SK-N-SH (cell line): ENCODE measurements at regions not wholly inside any gene's neighbourhood (a gene's known extent, or its start where the extent isn't known, plus 50 kb on each side); places are given as distances from the start of the nearest gene placed in this dataset.

Experiments
- EP300 ChIP-seq, 2 experiments: IDR thresholded peaks; 2 replicates each; pipeline versions ENCODE4 v1.4.0 to v1.6.1; 2012; ENCODE audit warnings: borderline replicate concordance in 1 of 2, low read depth in 1 of 2, low read length in 1 of 2
- FOXM1 ChIP-seq: IDR thresholded peaks from 2 replicates; pipeline ENCODE4 v1.4.0; 2012; ENCODE audit warnings: low read depth, mild to moderate bottlenecking
- SMC3 ChIP-seq: IDR thresholded peaks from 2 replicates; pipeline ENCODE4 v1.6.1; 2012; ENCODE audit warnings: low read depth, low read length, improper control_type of control experiment
- TAF1 ChIP-seq: IDR thresholded peaks from 2 replicates; pipeline ENCODE4 v1.6.1; 2012; ENCODE audit warnings: low read depth, mild to moderate bottlenecking, low read length, moderate library complexity, borderline replicate concordance
- USF2 ChIP-seq: fragments of 150-350 bp; IDR thresholded peaks from 2 replicates; pipeline ENCODE4 v1.6.1; 2017; ENCODE audit warnings: antibody characterized with exemption, low read length, low read depth, borderline replicate concordance
- TF ChIP-seq, protein P1 (sequence below): fragments of 200-600 bp; sonication (generic); IDR thresholded peaks from 2 replicates; pipeline ENCODE4 v1.6.1; 2017; ENCODE audit warnings: antibody characterized with exemption, mild to moderate bottlenecking, moderate library complexity
- TF ChIP-seq, protein P2 (sequence below): IDR thresholded peaks from 2 replicates; pipeline ENCODE4 v1.4.0; 2012; ENCODE audit warnings: low read depth
- TF ChIP-seq, protein P3 (sequence below): IDR thresholded peaks from 2 replicates; pipeline ENCODE4 v1.6.1; 2012; ENCODE audit warnings: mild to moderate bottlenecking, low read depth, low read length, moderate library complexity

GRCh38 chr1:87930796-87931195 is 602.1 kb downstream of the LMO4 start:
- TF ChIP-seq SMC3 (no peak), TAF1 (no peak), FOXM1 (no peak), EP300 (IDR thresholded peaks at IDR 0.05; ENCODE audit: borderline replicate concordance in 1 of 2, low read depth in 1 of 2, low read length in 1 of 2) (no peak), USF2 (no peak)
- TF ChIP-seq, protein P1, sequence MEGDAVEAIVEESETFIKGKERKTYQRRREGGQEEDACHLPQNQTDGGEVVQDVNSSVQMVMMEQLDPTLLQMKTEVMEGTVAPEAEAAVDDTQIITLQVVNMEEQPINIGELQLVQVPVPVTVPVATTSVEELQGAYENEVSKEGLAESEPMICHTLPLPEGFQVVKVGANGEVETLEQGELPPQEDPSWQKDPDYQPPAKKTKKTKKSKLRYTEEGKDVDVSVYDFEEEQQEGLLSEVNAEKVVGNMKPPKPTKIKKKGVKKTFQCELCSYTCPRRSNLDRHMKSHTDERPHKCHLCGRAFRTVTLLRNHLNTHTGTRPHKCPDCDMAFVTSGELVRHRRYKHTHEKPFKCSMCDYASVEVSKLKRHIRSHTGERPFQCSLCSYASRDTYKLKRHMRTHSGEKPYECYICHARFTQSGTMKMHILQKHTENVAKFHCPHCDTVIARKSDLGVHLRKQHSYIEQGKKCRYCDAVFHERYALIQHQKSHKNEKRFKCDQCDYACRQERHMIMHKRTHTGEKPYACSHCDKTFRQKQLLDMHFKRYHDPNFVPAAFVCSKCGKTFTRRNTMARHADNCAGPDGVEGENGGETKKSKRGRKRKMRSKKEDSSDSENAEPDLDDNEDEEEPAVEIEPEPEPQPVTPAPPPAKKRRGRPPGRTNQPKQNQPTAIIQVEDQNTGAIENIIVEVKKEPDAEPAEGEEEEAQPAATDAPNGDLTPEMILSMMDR = no peak
- TF ChIP-seq, protein P2, sequence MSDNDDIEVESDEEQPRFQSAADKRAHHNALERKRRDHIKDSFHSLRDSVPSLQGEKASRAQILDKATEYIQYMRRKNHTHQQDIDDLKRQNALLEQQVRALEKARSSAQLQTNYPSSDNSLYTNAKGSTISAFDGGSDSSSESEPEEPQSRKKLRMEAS = no peak
- TF ChIP-seq, protein P3, sequence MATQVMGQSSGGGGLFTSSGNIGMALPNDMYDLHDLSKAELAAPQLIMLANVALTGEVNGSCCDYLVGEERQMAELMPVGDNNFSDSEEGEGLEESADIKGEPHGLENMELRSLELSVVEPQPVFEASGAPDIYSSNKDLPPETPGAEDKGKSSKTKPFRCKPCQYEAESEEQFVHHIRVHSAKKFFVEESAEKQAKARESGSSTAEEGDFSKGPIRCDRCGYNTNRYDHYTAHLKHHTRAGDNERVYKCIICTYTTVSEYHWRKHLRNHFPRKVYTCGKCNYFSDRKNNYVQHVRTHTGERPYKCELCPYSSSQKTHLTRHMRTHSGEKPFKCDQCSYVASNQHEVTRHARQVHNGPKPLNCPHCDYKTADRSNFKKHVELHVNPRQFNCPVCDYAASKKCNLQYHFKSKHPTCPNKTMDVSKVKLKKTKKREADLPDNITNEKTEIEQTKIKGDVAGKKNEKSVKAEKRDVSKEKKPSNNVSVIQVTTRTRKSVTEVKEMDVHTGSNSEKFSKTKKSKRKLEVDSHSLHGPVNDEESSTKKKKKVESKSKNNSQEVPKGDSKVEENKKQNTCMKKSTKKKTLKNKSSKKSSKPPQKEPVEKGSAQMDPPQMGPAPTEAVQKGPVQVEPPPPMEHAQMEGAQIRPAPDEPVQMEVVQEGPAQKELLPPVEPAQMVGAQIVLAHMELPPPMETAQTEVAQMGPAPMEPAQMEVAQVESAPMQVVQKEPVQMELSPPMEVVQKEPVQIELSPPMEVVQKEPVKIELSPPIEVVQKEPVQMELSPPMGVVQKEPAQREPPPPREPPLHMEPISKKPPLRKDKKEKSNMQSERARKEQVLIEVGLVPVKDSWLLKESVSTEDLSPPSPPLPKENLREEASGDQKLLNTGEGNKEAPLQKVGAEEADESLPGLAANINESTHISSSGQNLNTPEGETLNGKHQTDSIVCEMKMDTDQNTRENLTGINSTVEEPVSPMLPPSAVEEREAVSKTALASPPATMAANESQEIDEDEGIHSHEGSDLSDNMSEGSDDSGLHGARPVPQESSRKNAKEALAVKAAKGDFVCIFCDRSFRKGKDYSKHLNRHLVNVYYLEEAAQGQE = no peak
